B cell (primary cell): ENCODE measurements at regions not wholly inside any gene's neighbourhood (a gene's known extent, or its start where the extent isn't known, plus 50 kb on each side); places are given as distances from the start of the nearest gene placed in this dataset.

Source experiments
- ATAC-seq: fragments of 200-7000 bp; cut with Tn5 transposase; one replicate; pipeline ENCODE4 v1.10.0; 2021; ENCODE audit warnings: low read depth, mild to moderate bottlenecking, moderate number of reproducible peaks, moderate library complexity
- CTCF ChIA-PET: fragments of 350-600 bp; sonication (Branson Sonifier 250); formaldehyde crosslinking; loops from one replicate; lab custom pipeline; 2021; ENCODE audit warnings: antibody characterized with exemption, inconsistent platforms; lab: Charles Lee
- POLR2A ChIA-PET: fragments of 350-600 bp; sonication (Branson Sonifier 250); formaldehyde crosslinking; loops from one replicate; lab custom pipeline; 2021; ENCODE audit warnings: antibody characterized with exemption; lab: Charles Lee
- DNase-seq: peaks from one replicate; pipeline ENCODE4 v3.0.0; 2013
- H2AFZ ChIP-seq: 2 replicates; pipeline ENCODE4 v1.6.1; 2012; ENCODE audit warnings: mild to moderate bottlenecking, low read depth, low read length; ENCODE audit not compliant: insufficient read depth, poor library complexity, severe bottlenecking
- H3K27ac ChIP-seq, 2 donors: 1 replicate in 1 of 2; 2 replicates in 1 of 2; pipeline ENCODE4 v1.5.1; 2012 to 2013; ENCODE audit warnings: low read length in 2 of 2, mild to moderate bottlenecking in 2 of 2, moderate library complexity in 1 of 2
- H3K27me3 ChIP-seq, 4 experiments: fragments of 200-600 bp in 1 of 4; sonication (generic) in 1 of 4; replicated peaks in 1 of 4; 1 replicate in 2 of 4; 2 replicates in 2 of 4; pipeline versions ENCODE4 v1.6.1 to v1.7.0; 2013 to 2016; ENCODE audit warnings: low read length in 3 of 4, mild to moderate bottlenecking in 2 of 4, mixed read lengths in 1 of 4, moderate library complexity in 1 of 4; ENCODE audit not compliant: insufficient read depth in 4 of 4, control insufficient read depth in 3 of 4; ENCODE audit errors: control extremely low read depth in 1 of 4
- H3K36me3 ChIP-seq, 2 experiments: replicated peaks in 1 of 2; 1 replicate in 1 of 2; 2 replicates in 1 of 2; pipeline versions ENCODE4 v1.6.1 to v1.7.1; 2013; ENCODE audit warnings: low read length in 1 of 2; ENCODE audit not compliant: insufficient read depth in 2 of 2, control insufficient read depth in 1 of 2; ENCODE audit errors: control extremely low read depth in 1 of 2, extremely low read depth in 1 of 2
- H3K4me1 ChIP-seq, 2 donors: fragments of 200-600 bp in 1 of 2; sonication (generic) in 1 of 2; 1 replicate in 1 of 2; 2 replicates in 1 of 2; pipeline versions ENCODE4 v1.5.1 to v1.6.1; 2013 to 2017; ENCODE audit warnings: low read length in 2 of 2; ENCODE audit not compliant: control insufficient read depth in 2 of 2, insufficient read depth in 2 of 2
- H3K4me2 ChIP-seq: replicated peaks from 2 replicates; pipeline ENCODE3; 2012; ENCODE audit warnings: mild to moderate bottlenecking, low read depth, low read length; ENCODE audit not compliant: poor library complexity, severe bottlenecking
- H3K4me3 ChIP-seq, 5 experiments: fragments of 200-600 bp in 1 of 5; sonication (generic) in 1 of 5; 1 replicate in 3 of 5; 2 replicates in 2 of 5; pipeline versions ENCODE4 v1.5.1 to v1.7.0; 2011 to 2016; ENCODE audit warnings: low read length in 4 of 5, mild to moderate bottlenecking in 4 of 5, low read depth in 2 of 5, control low read depth in 1 of 5, moderate library complexity in 1 of 5; ENCODE audit not compliant: insufficient read depth in 1 of 5; ENCODE audit errors: control extremely low read depth in 1 of 5, extremely low read depth in 1 of 5
- H3K79me2 ChIP-seq: fragments of 200-600 bp; sonication (generic); one replicate; pipeline ENCODE4 v1.6.0; 2016; ENCODE audit warnings: low read length; ENCODE audit not compliant: control insufficient read depth, insufficient read depth
- H3K9ac ChIP-seq: fragments of 200-600 bp; sonication (generic); 2 replicates; pipeline ENCODE4 v1.6.1; 2017; ENCODE audit warnings: mild to moderate bottlenecking, low read length, moderate library complexity
- H3K9me3 ChIP-seq, 3 donors: one replicate each; pipeline versions ENCODE4 v1.6.1 to v1.7.1; 2013; ENCODE audit warnings: low read length in 2 of 3; ENCODE audit not compliant: control insufficient read depth in 2 of 3, insufficient read depth in 1 of 3; ENCODE audit errors: control extremely low read depth in 1 of 3
- H4K20me1 ChIP-seq: 2 replicates; pipeline ENCODE4 v1.6.0; 2012; ENCODE audit warnings: mild to moderate bottlenecking, low read length; ENCODE audit not compliant: insufficient read depth, control insufficient read depth, poor library complexity, severe bottlenecking
- H3K27ac Mint-ChIP-seq: one replicate; pipeline ENCODE4 v1.8.0; 2021; ENCODE audit warnings: mixed read lengths
- H3K27me3 Mint-ChIP-seq: one replicate; pipeline ENCODE4 v1.8.0; 2021; ENCODE audit warnings: mixed read lengths
- H3K4me1 Mint-ChIP-seq: one replicate; pipeline ENCODE4 v1.8.0; 2021; ENCODE audit warnings: mixed read lengths
- H3K4me3 Mint-ChIP-seq: one replicate; pipeline ENCODE4 v1.8.0; 2021; ENCODE audit warnings: mixed read lengths
- H3K9me3 Mint-ChIP-seq: one replicate; pipeline ENCODE4 v1.8.0; 2022; ENCODE audit warnings: mixed read lengths; ENCODE audit not compliant: insufficient read depth
- EZH2 ChIP-seq: IDR thresholded peaks from 2 replicates; pipeline ENCODE4 v1.6.1; 2012; ENCODE audit warnings: borderline replicate concordance, low read depth, mild to moderate bottlenecking, moderate library complexity, low read length; ENCODE audit not compliant: insufficient read depth, poor library complexity, severe bottlenecking
- WGBS: methylation state at CpG from one replicate; pipeline ENCODE4 v1.1.5; 2013; ENCODE audit warnings: missing lambda C conversion rate; ENCODE audit not compliant: insufficient coverage; 5-methylcytosine and 5-hydroxymethylcytosine counted together
- intact Hi-C: fragments of 100-400 bp; cut with micrococcal nuclease; formaldehyde crosslinking; loops from one replicate; pipeline ENCODE4 v1.10.0; 2022
- TF ChIP-seq, protein P1 (sequence below): fragments of 200-600 bp; IDR thresholded peaks from one replicate; pipeline ENCODE4 v1.8.0; 2022; ENCODE audit warnings: antibody characterized with exemption, mild to moderate bottlenecking

DNA sequence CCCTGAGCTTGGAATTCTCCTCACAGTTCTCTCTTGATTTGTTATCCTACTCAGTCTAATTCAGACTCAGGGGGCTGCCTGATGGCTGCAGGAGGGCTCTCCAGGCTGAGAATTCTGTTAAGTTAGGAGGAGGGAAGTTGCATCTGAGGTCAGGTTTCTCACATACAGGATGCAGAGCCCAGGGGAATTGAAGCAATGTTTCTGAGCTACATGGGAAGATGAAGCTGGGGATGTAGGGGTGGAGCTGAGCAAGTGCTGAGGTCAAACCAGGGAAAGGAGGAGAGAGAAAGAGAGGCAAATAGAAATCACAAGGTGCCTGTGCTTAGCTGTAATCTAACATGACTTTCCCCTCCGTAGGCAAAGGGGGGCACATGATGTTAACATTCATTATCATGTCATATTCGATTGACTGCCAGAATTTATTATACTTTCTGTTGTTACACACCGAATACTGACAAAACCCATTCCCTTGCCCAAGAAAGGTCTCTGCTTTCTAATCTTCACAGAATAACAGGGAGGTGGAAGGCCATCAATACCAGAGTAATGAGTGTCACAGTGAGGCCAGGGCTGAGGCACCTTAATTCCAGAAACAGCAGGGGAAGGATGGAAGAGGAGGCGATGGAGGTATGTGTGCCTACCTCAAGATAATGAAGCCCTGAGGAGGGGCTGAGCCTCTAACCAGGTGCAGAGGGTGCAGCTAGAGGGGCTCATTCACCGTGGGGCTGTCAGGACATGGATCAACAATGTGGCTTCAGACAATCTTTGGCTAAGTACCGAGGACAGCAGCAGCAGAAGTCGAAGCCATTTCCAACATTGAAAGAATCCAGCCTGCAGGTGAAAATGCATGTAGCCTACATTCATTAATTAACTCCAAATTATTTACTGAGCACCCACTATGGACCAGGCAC lies 205.4 kb upstream of the SNX19 start:
- no peaks in the 10 kb centered on the region for H3K4me1 Mint-ChIP-seq
- no peaks in the 10 kb centered on the region for H3K79me2 ChIP-seq
- CTCF ChIA-PET: no interaction called here
- no peaks in the 10 kb centered on the region for H3K4me1 ChIP-seq
- H3K4me3 Mint-ChIP-seq: no peak overlapping the region
- DNase-seq (no peak), ATAC-seq (no peak)
- TF ChIP-seq, protein P1, sequence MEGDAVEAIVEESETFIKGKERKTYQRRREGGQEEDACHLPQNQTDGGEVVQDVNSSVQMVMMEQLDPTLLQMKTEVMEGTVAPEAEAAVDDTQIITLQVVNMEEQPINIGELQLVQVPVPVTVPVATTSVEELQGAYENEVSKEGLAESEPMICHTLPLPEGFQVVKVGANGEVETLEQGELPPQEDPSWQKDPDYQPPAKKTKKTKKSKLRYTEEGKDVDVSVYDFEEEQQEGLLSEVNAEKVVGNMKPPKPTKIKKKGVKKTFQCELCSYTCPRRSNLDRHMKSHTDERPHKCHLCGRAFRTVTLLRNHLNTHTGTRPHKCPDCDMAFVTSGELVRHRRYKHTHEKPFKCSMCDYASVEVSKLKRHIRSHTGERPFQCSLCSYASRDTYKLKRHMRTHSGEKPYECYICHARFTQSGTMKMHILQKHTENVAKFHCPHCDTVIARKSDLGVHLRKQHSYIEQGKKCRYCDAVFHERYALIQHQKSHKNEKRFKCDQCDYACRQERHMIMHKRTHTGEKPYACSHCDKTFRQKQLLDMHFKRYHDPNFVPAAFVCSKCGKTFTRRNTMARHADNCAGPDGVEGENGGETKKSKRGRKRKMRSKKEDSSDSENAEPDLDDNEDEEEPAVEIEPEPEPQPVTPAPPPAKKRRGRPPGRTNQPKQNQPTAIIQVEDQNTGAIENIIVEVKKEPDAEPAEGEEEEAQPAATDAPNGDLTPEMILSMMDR: no peak
- no peak for TF ChIP-seq EZH2
- H3K27me3 Mint-ChIP-seq: no peaks in the 10 kb centered on the region
- no peaks in the 10 kb centered on the region for H3K27me3 ChIP-seq
- H3K4me3 ChIP-seq: no peak overlapping the region
- POLR2A ChIA-PET: no interaction called here
- H3K27ac ChIP-seq: no peak overlapping the region
- H3K27ac Mint-ChIP-seq: no peak overlapping the region
- peaks cover 11% of the 10 kb centered on the region for H3K9me3 Mint-ChIP-seq
- no peaks in the 10 kb centered on the region for H3K36me3 ChIP-seq
- H3K9me3 ChIP-seq: peaks cover 0 to 4% (median 0%) of the 10 kb centered on the region in 3 donors
- no peak overlapping the region for H2AFZ ChIP-seq
- intact Hi-C loops: no loop called here
- H3K9ac ChIP-seq: no peak overlapping the region
- no peaks in the 10 kb centered on the region for H4K20me1 ChIP-seq
- 62% methylated on average over 4 of the region's 7 CpGs for WGBS
- H3K4me2 ChIP-seq: no peak overlapping the region

DNA sequence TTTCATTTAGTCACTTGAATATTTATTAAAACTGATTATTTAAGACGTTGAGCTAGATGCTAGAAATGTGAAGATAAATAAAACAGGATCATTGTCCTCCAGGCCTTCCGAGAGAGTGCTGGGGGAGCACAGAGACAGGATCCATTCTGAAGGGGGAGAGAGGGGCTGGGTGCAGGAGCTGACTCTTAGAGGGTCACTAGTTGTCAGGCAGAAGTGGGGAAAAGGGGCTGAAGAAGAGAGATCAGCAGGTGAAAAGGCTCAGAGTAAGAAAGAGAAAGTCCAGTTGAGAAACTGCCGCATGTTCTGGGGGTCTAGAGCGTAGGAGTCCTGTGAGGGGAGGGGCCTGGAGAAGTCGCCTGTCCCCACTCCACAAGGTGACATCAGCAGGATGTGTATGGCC lies 206.2 kb upstream of the SNX19 start:
- Histone ChIP-seq H3K9ac (no peak overlapping the region), H3K4me1 (no peaks in the 10 kb centered on the region), H3K27ac (no peak overlapping the region), H3K36me3 (no peaks in the 10 kb centered on the region), H3K4me3 (no peak overlapping the region), H2AFZ (no peak overlapping the region), H3K9me3 (peaks cover 0 to 7% (median 0%) of the 10 kb centered on the region in 3 donors), H3K4me2 (no peak overlapping the region), H3K79me2 (no peaks in the 10 kb centered on the region), H3K27me3 (no peaks in the 10 kb centered on the region), H4K20me1 (no peaks in the 10 kb centered on the region)
- DNase-seq (no peak), ATAC-seq (no peak)
- no peaks in the 10 kb centered on the region for H3K27me3 Mint-ChIP-seq
- TF ChIP-seq EZH2: no peak
- TF ChIP-seq, protein P1: no peak
- intact Hi-C loops: no loop called here
- CTCF ChIA-PET: no interaction called here
- H3K4me3 Mint-ChIP-seq: no peak overlapping the region
- H3K9me3 Mint-ChIP-seq: peaks cover 15% of the 10 kb centered on the region
- POLR2A ChIA-PET: no interaction called here
- no peak overlapping the region for H3K27ac Mint-ChIP-seq
- no peaks in the 10 kb centered on the region for H3K4me1 Mint-ChIP-seq
- WGBS: 90% methylated on average over 2 of the region's 5 CpGs
